Cardiac fibroblast (primary cell): ENCODE measurements at regions not wholly inside any gene's neighbourhood (a gene's known extent, or its start where the extent isn't known, plus 50 kb on each side); places are given as distances from the start of the nearest gene placed in this dataset.
"Not testable (repeated sequence)": the region's sequence is repeated elsewhere in the genome, so short reads cannot be mapped to it uniquely, and the experiment has no call there.

Experiments used
- DNase-seq, 2 donors: peaks; one replicate each; pipeline versions ENCODE4 v3.0.0 to v3.0.0-alpha.2; 2010; ENCODE audit warnings: low read depth in 2 of 2
- H3K4me3 ChIP-seq, 2 donors: replicated peaks in 1 of 2; 1 replicate in 1 of 2; 2 replicates in 1 of 2; pipeline ENCODE4 v1.5.1; 2011; ENCODE audit warnings: low read depth in 2 of 2, low read length in 2 of 2, mild to moderate bottlenecking in 2 of 2, moderate library complexity in 1 of 2
- CTCF ChIP-seq: IDR thresholded peaks from one replicate; pipeline ENCODE4 v1.5.1; 2011; ENCODE audit warnings: low read depth, mild to moderate bottlenecking, low read length, inconsistent platforms

- no peak overlapping the region for H3K4me3 ChIP-seq
- no peak for TF ChIP-seq CTCF
- no peak for DNase-seq
Observed at GRCh38 chr5:124022966-124023365, 511.0 kb downstream of the CSNK1G3 start.

DNA sequence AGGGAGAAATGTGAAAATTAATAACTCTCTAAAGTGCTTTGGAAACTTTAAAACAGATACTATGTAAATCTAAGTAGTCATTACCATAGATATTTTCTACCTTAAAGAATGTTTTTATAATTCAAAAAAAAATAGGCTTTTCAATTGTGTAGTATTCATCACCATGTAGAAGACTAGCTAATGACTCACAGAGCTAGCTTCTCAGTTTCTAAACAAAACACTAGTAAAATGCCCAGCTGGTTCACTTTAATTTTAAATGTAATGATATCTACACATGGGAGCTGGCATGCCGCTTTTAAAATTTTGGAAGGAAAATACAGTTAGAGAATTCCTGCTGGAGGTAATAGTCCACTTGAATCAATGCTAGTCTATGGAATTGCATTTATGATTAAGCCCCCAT lies 509.8 kb downstream of the CSNK1G3 start:
- TF ChIP-seq CTCF: no peak
- H3K4me3 ChIP-seq: no peak overlapping the region
- DNase-seq: no peak

GRCh38 chr5:124021066-124021641 lies 509.2 kb downstream of the CSNK1G3 start:
- DNase-seq: no peak
- H3K4me3 ChIP-seq: no peak overlapping the region
- no peak for TF ChIP-seq CTCF

GRCh38 chr5:124017321-124017720 lies 505.3 kb downstream of the CSNK1G3 start:
- not testable (repeated sequence) for H3K4me3 ChIP-seq, DNase-seq

DNA sequence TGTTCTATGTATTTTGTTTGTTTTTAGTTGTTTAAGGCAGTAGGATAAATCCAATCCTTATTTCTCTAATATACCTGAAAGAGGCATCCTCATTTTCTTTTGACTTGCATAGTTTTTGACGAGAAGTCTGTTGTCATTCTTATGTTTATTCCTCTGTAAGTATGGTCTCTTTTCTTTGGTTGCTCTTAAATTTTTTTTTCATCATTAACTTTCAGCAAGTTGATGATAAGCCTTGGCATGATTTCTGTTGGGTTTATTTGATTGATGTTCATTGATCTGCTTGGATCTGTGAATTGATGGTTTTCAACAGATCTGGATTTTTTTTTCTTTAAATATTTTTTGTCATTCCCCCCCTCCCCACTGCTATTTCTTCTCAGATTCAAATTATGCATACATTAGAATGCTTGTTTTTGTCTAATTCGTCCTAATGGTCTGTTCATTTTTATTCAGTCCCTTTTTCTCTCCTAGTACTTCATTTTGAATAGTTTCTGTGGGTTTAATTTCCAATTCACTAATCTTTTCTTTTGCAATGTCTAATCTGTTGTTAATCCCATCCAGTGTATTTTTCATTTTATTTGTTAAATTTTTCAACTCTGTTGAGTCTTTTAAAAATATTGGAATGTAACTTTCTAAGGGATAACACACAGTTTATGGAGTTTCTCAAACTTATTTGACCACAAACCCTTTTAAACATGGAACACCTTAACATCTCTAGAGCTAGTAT lies 495.9 kb downstream of the CSNK1G3 start:
- H3K4me3 ChIP-seq: no peak overlapping the region
- no peak for TF ChIP-seq CTCF
- DNase-seq: peak; percentile 2 to 13

DNA sequence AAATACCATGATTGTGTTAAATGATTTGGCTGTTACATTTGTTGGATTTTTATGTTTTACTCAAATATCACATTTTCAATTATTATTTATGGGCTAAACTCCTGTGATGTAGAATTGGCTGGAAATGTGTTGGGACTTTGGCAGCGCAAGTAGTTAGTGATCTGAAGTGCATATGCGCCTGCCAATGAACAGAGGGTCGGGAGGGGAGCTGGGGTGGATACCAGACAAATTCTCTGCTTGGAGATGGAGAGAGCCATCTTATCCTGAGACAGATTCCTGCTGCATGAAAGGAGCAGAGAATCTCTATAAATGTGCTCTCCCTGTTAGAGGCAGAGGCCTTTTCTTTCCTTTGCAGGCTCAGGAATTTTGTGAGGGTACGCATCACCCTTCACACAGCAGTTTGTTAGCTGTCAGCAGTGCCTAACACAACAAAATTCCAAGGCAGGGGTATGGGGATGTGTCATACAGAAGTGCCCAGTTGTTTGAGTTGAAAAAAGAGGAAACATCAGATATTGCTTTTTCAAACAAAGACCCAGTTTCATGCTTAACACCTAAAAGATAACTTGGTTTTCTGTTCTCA lies 489.1 kb downstream of the CSNK1G3 start:
- no peak for DNase-seq
- TF ChIP-seq CTCF: no peak
- H3K4me3 ChIP-seq: no peak overlapping the region

DNA sequence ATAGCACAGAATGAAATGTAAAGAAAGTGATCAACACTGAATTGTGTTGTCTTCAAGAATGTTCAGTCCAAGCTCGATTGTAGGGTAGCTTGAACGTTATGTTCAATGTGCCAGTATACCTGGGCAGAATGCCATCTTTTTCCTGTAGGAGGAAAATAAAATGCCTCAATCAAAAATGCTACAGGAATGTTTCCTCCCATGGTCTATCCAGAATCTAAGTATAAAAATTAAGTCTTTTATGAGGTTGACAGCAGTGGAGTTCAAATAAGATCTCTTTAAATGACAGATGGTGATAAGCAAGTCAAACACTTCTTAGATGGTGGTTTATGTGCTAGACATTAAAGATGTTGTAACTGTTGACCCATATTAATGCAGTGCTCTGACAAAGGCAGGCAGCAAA lies 488.6 kb downstream of the CSNK1G3 start:
- no peak overlapping the region for H3K4me3 ChIP-seq
- DNase-seq: peak in 1 of 2 donors; percentile 12
- TF ChIP-seq CTCF: no peak
